ENCODE measurements at regions not wholly inside any gene's neighbourhood (a gene's known extent, or its start where the extent isn't known, plus 50 kb on each side); places are given as distances from the start of the nearest gene placed in this dataset.
"Not testable (repeated sequence)": the region's sequence is repeated elsewhere in the genome, so short reads cannot be mapped to it uniquely, and the experiment has no call there.

DNA sequence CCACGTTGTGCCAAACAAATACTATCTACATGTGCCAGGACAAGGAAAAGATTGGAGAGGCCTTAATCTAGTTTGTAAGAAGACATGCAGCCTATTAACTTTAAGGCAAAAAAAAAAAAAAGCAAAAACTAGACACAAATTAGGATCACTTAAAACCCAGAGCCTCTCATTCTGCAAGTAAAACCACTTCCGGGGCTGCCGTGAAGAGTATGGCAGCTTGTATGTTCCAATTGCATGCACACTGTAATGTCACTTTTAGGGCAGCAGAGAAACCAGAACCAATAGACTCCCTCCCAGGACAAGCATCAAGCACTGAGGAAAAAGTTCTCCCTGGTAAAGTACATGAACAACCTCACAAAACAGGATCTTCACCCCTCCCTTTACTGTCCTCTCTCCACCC is 70.6 kb downstream of the RSL24D1 start:
- no peak for DNase-seq (ENCODE audit: low spot score)

DNA sequence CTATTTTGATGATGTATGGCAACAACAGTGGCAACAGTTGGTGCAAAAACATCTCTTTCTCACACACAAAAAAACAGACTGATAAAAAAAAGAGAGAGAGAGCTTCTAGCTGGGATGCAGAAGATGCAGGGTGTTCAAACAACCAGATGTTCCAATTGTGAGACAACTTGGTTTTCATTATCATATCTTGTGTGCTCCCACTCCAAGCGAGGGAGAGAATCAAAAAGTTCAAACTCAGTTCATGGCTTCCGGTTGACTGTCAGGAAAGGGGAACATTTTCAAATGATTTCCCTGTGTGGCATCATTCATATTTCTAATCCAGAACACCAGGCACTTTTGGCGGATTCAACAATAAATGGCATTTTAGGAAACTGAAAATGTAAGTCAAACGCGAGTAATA is 72.1 kb downstream of the RSL24D1 start:
- no peak for DNase-seq (ENCODE audit: low spot score)

DNA sequence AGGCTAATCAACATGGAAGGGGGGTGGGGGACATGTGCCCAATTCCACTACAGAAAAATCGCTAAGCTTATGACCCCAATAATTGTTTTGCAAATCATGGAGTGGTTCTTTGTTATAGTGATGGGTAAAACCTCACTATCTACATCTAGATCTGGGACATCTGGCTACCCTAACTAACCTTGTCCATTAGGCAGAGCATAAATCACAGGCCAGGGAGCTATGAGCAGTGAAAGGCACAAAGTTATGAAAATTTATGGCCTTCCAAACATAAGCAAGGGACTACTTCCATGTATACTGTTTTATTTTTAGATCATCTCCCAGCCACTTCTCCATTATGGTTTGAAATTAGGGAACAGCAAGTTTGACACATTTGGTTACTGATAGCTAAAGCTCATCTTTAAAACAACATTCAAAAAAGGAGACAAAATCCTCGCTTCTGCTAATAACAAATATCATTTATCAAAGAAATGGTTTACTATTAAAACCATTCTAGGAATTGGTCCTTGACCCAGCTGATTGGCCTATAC is 78.3 kb downstream of the RSL24D1 start:
- DNase-seq (ENCODE audit: low spot score): no peak

- DNase-seq (ENCODE audit: low spot score): no peak
Measured at GRCh38 chr15:55116636-55117035, 80.1 kb downstream of the RSL24D1 start.

GRCh38 chr15:55113736-55114135 is 83.0 kb downstream of the RSL24D1 start:
- DNase-seq (ENCODE audit: low spot score): no peak

DNA sequence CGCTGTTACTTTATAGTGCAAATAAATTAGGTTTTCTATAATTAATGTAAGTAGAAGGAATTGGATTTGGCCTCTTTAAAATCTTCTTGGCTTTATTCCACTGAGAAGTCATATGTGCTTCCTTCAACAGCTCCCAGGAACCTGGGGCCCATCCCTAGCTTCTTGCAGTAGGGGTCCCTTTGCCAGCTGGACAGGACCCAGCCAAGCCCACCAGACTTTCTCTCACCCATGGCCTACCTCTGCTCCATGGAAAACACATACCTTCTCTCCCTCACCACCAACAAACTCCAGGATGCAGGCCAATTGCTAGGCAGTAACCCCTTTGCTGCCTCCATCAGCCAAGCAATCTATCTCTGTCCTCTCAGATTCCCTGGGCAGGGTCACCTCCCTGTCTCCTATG is 84.0 kb downstream of the RSL24D1 start:
- no peak for DNase-seq (ENCODE audit: low spot score)

- no peak for DNase-seq (ENCODE audit: low spot score)
Measured at GRCh38 chr15:55110446-55110845, 86.3 kb downstream of the RSL24D1 start.

- DNase-seq (ENCODE audit: low spot score): peak; percentile 28
Measured at GRCh38 chr15:55108858-55109518, 87.8 kb downstream of the RSL24D1 start.

- DNase-seq (ENCODE audit: low spot score): no peak
Measured at GRCh38 chr15:55108448-55108847, 88.3 kb downstream of the RSL24D1 start.

GRCh38 chr15:55106155-55106554 is 90.6 kb downstream of the RSL24D1 start:
- DNase-seq (ENCODE audit: low spot score): no peak

GRCh38 chr15:55094136-55094535 is 102.6 kb downstream of the RSL24D1 start:
- no peak for DNase-seq (ENCODE audit: low spot score)

DNA sequence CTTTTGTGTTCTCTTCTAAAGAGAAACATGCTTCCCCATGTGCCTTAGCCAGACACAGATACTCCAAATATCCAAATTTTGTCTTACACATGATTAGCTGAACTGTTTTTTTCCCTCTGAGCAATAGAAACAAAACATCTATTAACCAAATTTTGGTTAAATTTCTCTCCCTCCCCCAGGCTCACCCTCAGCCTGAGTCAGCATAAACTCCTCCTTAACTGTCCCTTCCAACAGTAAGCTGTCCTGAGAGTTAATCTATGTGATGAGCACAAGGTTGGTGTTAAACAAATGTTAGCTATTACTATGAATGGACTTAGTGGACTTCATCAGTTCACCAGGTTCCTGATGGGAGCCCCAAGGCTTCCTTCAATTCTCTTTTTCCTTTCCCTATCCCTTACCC is 108.5 kb downstream of the RSL24D1 start:
- DNase-seq (ENCODE audit: low spot score): no peak

- no peak for DNase-seq (ENCODE audit: low spot score)
Measured at GRCh38 chr15:55084673-55085072, 112.1 kb downstream of the RSL24D1 start.

DNA sequence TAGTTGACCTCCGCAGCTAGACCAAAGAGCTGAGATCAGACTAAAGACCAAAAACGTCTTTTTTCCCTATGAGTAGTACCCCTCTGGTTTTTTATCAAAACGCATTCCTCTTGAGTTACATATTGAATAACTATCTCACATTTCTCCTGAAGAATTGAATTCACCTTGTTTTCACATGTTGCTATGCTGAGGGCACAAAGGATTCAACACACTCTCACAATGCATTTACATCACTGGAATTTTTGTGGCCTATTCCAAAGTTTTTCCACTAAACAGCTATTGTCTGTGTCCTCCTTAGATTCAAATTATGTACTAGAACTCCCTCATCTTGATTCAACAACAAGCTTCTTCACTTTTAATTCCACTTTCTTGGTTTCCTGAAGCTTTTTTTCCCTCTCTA is 112.5 kb downstream of the RSL24D1 start:
- no peak for DNase-seq (ENCODE audit: low spot score)

GRCh38 chr15:55077052-55077451 is 119.7 kb downstream of the RSL24D1 start:
- not testable (repeated sequence) for DNase-seq (ENCODE audit: low spot score)

DNA sequence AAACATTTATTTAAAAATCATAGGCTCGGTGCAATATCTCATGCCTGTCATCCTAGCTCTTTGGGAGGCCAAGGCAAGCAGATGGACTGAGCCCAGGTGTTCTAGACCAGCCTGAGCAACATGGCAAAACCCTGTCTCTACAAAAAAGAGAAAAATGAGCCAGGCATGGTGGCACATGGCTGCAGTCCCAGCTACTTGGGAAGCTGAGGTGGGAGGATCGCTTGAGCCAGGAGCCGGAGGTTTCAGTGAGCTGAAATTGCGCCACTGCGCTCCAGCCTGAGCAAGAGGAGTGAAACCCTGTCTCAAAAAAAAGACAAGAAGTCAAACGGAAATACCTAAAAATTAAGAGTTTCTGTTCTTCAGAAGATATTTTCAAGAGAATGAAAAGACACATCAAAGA is 122.3 kb downstream of the RSL24D1 start:
- no peak for DNase-seq (ENCODE audit: low spot score)

DNA sequence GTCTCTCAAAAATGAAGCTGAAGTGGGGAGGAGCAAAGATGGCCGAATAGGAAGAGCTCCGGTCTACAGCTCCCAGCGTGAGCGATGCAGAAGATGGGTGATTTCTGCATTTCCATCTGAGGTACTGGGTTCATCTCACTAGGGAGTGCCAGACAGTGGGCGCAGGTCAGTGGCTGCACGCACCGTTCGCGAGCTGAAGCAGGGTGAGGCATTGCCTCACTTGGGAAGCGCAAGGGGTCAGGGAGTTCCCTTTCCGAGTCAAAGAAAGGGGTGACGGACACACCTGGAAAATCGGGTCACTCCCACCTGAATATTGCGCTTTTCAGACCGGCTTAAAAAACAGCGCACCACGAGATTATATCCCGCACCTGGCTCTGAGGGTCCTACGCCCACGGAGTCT is 132.8 kb downstream of the RSL24D1 start:
- DNase-seq (ENCODE audit: low spot score): not testable (repeated sequence)

DNA sequence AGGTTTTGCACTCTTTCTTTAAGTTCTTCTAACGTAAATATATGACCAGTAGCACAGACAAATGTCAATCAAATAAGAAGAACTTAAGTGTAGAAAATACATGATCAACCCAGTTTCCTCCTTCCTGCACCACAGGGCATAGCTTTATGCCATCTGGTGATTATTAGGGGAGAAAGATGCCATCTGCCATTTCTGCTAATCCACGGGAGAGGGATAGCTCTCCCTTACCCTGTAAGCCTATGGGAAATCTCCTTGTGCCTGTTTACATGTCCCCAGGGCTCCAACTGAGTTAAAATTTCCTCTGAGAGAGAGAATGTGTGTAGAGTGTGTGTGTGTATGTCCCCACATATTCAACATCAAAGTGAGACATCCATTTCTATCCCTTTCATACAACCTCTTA is 135.9 kb downstream of the RSL24D1 start:
- DNase-seq (ENCODE audit: low spot score): no peak

DNA sequence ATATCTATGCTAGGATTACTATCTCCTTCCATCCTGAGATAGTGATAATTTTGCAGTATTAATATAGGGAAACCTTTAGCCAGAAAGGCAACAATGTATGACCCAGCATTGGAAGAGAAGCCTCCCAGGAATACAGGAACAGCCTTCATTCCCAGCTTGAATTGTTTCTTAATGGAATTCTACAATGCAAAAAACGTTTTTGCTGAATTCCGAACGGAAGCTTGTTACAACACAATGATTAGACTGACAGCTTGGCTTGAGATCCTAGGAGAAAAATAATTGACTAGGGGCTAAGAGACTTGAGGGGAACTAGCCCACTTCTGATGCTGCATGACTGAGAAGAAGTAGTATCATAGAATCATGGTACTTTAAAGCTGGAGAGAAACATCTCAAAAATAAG is 140.2 kb downstream of the RSL24D1 start:
- no peak for DNase-seq (ENCODE audit: low spot score)

DNA sequence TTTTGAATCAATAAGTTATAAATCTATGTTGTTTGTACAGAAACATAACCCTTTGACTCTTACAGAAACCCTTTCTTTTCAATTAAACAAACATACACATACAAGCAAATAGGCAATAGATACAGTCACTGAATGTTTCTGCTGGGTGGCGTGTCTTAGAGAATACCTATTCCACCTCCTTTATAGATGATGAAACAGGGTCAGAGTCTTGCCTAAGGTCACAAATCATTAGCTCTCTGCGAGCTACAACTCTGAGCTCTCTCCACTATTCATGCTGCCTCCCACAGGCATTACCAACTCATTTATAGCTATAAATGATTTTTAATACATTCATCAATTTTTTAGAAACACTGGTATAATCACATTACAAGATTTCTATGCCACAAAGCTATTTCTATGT is 152.6 kb downstream of the RSL24D1 start:
- no peak for DNase-seq (ENCODE audit: low spot score)

DNA sequence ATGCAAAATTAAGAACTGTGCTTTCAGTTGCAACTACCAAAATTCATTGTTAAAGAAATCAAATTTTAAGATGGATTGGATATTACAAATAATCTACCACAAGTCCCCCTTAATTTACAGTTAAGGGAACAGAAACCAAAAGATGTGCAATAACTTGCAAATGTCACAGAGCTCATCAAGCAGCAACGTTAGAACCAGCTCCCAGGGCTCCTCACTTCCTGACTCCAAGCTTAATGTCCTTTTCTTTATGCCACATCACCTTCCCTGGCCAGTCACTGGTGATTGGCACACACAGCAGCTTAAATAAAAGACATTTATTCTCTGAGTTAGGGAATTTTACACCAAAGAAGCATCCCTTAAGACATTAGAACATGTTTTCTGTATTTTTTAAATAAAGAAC is 159.7 kb downstream of the RSL24D1 start:
- no peak for DNase-seq (ENCODE audit: low spot score)

DNA sequence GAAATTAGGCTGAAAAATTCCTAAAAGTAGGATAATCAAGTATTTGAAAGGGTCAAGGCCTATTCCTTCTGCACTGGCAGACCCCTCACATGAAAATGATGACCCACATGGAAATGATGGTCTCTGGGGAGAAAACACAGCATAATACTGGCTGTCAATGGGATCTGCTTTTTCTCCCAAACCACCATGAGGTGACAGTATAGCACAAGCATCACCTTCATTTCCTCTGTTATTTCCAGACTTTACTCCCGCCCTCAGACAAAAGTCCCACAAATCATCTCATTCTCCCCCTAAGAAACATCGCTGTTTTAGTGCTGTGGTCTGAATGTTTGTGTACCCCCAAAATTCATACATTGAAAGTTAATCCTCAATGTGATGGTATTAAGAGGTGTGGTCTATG is 161.0 kb downstream of the RSL24D1 start:
- DNase-seq (ENCODE audit: low spot score): no peak

GRCh38 chr15:55033574-55033973 is 163.2 kb downstream of the RSL24D1 start:
- DNase-seq (ENCODE audit: low spot score): no peak

GRCh38 chr15:55031727-55032126 is 165.0 kb downstream of the RSL24D1 start:
- DNase-seq (ENCODE audit: low spot score): no peak

Measured in hematopoietic multipotent progenitor cell treated with erythropoietin and hydrocortisone succinate and interleukin-3 and kit ligand, for 15 days (in vitro differentiated cells).